Thyroid gland (tissue), 4 donors: ENCODE measurements at regions not wholly inside any gene's neighbourhood (a gene's known extent, or its start where the extent isn't known, plus 50 kb on each side); places are given as distances from the start of the nearest gene placed in this dataset.

ENCODE experiments used
- DNase-seq, 2 donors: peaks; one replicate each; pipeline ENCODE4 v3.0.0-alpha.2; 2019
- H3K27ac ChIP-seq, 3 donors: fragments of 200-600 bp; sonication (generic); 1 replicate in 2 of 3; 2 replicates in 1 of 3; pipeline ENCODE4 v1.5.1; 2016 to 2019; ENCODE audit warnings: mild to moderate bottlenecking in 1 of 3, moderate library complexity in 1 of 3
- H3K27me3 ChIP-seq: fragments of 200-600 bp; sonication (generic); one replicate; pipeline ENCODE4 v1.5.1; 2019
- H3K36me3 ChIP-seq, 2 donors: fragments of 200-600 bp; sonication (generic); one replicate each; pipeline ENCODE4 v1.5.1; 2016 to 2019
- H3K4me1 ChIP-seq, 2 donors: fragments of 200-600 bp; sonication (generic); one replicate each; pipeline ENCODE4 v1.5.1; 2017 to 2019
- H3K4me3 ChIP-seq, 3 donors: fragments of 200-600 bp; sonication (generic); replicated peaks in 1 of 3; 1 replicate in 2 of 3; 2 replicates in 1 of 3; pipeline ENCODE4 v1.5.1; 2016; ENCODE audit warnings: mild to moderate bottlenecking in 1 of 3
- H3K9me3 ChIP-seq: fragments of 200-600 bp; sonication (generic); one replicate; pipeline ENCODE4 v1.5.1; 2017
- POLR2A ChIP-seq, 2 donors: fragments of 450-650 bp; IDR thresholded peaks; one replicate each; pipeline ENCODE4 v1.6.1; 2017; ENCODE audit warnings: antibody characterized with exemption in 2 of 2, mild to moderate bottlenecking in 2 of 2, moderate library complexity in 1 of 2
- WGBS, 2 donors: methylation state at CpG; one replicate each; pipeline ENCODE4 v1.1.5; 2017; 5-methylcytosine and 5-hydroxymethylcytosine counted together
- intact Hi-C: fragments of 100-400 bp; cut with DNase I; formaldehyde crosslinking; loops from one replicate; pipeline ENCODE4 v1.15.1; 2023
- TF ChIP-seq, protein P1 (sequence below), 6 experiments: fragments of 200-600 bp in 3 of 6; fragments of 450-650 bp in 3 of 6; sonication (generic) in 3 of 6; IDR thresholded peaks; one replicate each; pipeline ENCODE4 v1.5.1; 2016 to 2019; ENCODE audit warnings: antibody characterized with exemption in 6 of 6, mild to moderate bottlenecking in 2 of 6, inconsistent platforms in 1 of 6, moderate library complexity in 1 of 6

DNA sequence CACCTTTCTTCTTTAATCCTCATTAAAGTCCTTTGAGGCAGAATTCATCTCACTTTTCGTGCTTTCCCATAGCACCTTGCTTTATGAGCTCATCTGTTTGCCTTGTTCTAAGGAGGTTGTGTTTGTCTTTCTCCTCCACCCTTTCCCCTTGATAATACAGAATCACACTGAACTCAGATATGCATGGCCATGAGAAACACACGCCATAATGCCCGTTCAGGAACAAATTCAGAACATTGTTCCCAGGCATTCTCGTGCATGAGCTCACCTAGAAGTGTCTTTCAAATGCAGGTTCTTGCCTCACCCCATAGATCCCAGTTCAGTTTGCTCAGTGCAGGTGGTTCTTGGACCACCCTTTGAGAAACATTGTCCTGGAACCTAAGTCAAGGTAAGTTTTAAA, 71.1 kb downstream of the TMEM114 start:
- WGBS, 2 donors = 46 to 47% methylated on average over 4 of the region's 4 CpGs
- DNase-seq = no peak
- H3K36me3 ChIP-seq = no peaks in the 10 kb centered on the region
- intact Hi-C loops = no loop called here
- H3K4me3 ChIP-seq = no peak overlapping the region
- TF ChIP-seq POLR2A (IDR thresholded peaks at IDR 0.05) = no peak
- TF ChIP-seq, protein P1, sequence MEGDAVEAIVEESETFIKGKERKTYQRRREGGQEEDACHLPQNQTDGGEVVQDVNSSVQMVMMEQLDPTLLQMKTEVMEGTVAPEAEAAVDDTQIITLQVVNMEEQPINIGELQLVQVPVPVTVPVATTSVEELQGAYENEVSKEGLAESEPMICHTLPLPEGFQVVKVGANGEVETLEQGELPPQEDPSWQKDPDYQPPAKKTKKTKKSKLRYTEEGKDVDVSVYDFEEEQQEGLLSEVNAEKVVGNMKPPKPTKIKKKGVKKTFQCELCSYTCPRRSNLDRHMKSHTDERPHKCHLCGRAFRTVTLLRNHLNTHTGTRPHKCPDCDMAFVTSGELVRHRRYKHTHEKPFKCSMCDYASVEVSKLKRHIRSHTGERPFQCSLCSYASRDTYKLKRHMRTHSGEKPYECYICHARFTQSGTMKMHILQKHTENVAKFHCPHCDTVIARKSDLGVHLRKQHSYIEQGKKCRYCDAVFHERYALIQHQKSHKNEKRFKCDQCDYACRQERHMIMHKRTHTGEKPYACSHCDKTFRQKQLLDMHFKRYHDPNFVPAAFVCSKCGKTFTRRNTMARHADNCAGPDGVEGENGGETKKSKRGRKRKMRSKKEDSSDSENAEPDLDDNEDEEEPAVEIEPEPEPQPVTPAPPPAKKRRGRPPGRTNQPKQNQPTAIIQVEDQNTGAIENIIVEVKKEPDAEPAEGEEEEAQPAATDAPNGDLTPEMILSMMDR (IDR thresholded peaks at IDR 0.05) = no peak
- no peaks in the 10 kb centered on the region for H3K4me1 ChIP-seq
- no peaks in the 10 kb centered on the region for H3K9me3 ChIP-seq
- H3K27me3 ChIP-seq = no peaks in the 10 kb centered on the region
- H3K27ac ChIP-seq = no peak overlapping the region

DNA sequence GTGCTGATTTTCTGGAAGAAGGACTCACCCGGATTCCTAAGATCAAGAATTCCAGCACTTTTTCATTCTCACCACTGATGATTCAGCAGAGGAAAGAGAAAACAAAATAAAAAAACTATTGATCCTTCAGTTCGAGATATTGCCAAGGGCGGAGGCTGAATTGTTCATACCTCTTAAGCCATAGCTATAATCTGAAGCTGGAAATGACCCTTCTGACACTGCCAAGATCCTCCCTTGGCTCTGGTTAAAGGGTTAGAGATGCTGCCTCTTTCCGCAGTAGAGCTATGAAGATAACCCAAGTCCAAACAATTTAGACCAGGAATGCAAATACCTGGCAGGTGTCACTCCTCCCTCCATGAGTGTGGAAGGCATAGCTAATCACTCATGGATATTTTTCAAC, 73.0 kb downstream of the TMEM114 start:
- TF ChIP-seq, protein P1 (IDR thresholded peaks at IDR 0.05) = no peak
- no peak for TF ChIP-seq POLR2A (IDR thresholded peaks at IDR 0.05)
- intact Hi-C loops = no loop called here
- DNase-seq = no peak

DNA sequence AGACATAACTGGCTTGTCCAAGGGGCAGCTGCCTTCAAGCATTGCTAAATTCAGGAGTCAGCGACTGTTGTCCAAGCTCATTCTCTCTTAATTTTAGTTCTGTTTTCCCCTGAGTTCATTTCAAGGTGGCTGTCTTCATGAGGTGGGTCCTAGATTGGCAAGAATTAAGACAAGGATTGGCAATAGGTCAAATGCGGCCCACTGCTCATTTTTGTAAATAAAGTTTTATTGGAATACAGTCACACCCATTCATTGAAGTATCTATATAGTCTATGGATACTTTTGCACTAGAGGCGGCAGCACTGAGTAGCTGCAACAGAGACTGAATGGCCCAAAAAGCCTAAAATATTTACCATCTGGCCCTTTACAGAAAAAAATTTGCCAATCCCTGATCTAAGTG, 73.8 kb downstream of the TMEM114 start:
- no peak overlapping the region for H3K4me3 ChIP-seq
- intact Hi-C loops = no loop called here
- 94 to 95% methylated on average over 3 of the region's 3 CpGs for WGBS, 2 donors
- H3K27ac ChIP-seq = no peak overlapping the region
- H3K27me3 ChIP-seq = no peaks in the 10 kb centered on the region
- no peaks in the 10 kb centered on the region for H3K36me3 ChIP-seq
- no peak for TF ChIP-seq POLR2A (IDR thresholded peaks at IDR 0.05)
- TF ChIP-seq, protein P1 (IDR thresholded peaks at IDR 0.05) = no peak
- H3K4me1 ChIP-seq = no peaks in the 10 kb centered on the region
- no peak for DNase-seq
- no peaks in the 10 kb centered on the region for H3K9me3 ChIP-seq

More for the DNA sequence above, 73.0 kb downstream of the TMEM114 start:
- Histone ChIP-seq H3K4me3 (no peak overlapping the region), H3K4me1 (no peaks in the 10 kb centered on the region), H3K27ac (no peak overlapping the region), H3K9me3 (no peaks in the 10 kb centered on the region), H3K27me3 (no peaks in the 10 kb centered on the region), H3K36me3 (no peaks in the 10 kb centered on the region)
- 89 to 90% methylated on average over 4 of the region's 4 CpGs for WGBS, 2 donors

DNA sequence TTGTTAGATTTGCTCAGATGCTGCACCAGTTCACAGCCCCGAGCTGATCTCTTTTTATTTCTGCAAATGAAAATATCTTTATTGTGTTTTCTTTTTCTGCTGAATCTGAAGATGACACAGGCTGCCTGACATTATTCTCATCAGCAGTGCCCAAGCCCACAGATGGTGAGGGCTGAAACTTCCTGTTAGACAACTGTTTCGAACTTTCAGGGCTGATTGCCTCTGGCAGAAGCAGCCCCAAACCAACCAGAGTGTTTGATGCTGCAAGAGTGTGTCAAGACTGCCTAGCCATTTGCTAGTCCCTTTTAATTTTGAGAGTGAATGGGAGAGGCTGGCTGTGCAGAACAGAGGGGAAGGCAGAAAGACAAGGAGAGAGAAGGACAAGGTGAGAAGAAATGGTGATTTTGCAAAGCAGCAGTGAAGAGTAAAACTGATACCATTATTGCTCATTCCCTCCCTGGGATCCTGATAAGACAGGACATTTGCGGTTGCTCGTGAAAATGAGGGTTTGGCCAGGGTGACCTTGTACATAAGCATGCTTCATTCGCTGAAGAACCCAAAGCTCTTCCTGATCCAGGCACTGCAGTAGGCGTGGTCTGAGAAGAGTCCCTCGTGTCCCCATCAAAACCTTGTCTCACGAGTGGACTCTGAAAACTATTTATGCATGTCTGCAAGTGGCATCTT, 77.2 kb downstream of the TMEM114 start:
- no peaks in the 10 kb centered on the region for H3K27me3 ChIP-seq
- H3K4me1 ChIP-seq = no peaks in the 10 kb centered on the region
- no peak for DNase-seq
- WGBS, 2 donors = 63 to 67% methylated on average over 8 of the region's 8 CpGs
- no peak overlapping the region for H3K27ac ChIP-seq
- TF ChIP-seq, protein P1 (IDR thresholded peaks at IDR 0.05) = no peak
- TF ChIP-seq POLR2A (IDR thresholded peaks at IDR 0.05) = no peak
- H3K4me3 ChIP-seq = no peak overlapping the region
- no peaks in the 10 kb centered on the region for H3K36me3 ChIP-seq
- intact Hi-C loops = no loop called here
- H3K9me3 ChIP-seq = no peaks in the 10 kb centered on the region

DNA sequence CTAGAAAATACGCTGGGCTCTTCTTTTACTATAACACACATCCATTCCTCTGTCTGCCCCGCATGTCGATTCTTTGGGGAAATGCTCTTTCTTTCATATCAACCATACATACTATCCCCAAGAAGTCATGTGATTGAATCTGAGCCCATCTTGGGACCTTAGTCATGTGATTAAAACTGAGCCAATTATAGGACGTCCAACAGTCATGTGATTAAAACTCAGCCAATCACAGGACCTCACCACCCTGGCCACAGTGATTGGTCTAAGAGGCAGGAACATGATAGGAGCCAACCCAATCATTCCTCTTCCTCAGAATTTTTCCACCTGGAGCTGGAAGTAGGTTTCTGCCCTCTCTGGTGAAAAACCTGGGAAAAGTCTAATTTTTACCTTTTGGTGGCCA, 78.8 kb downstream of the TMEM114 start:
- H3K4me3 ChIP-seq = no peak overlapping the region
- TF ChIP-seq, protein P1 (IDR thresholded peaks at IDR 0.05) = no peak
- TF ChIP-seq POLR2A (IDR thresholded peaks at IDR 0.05) = no peak
- intact Hi-C loops = no loop called here
- H3K27ac ChIP-seq = no peak overlapping the region
- H3K36me3 ChIP-seq = no peaks in the 10 kb centered on the region
- no peaks in the 10 kb centered on the region for H3K9me3 ChIP-seq
- H3K4me1 ChIP-seq = no peaks in the 10 kb centered on the region
- no peaks in the 10 kb centered on the region for H3K27me3 ChIP-seq
- DNase-seq = no peak
- 90 to 91% methylated on average over 4 of the region's 4 CpGs for WGBS, 2 donors
